Mesenteric fat pad (tissue), 1 donor: ENCODE measurements at regions not wholly inside any gene's neighbourhood (a gene's known extent, or its start where the extent isn't known, plus 50 kb on each side); places are given as distances from the start of the nearest gene placed in this dataset.
"Not testable (repeated sequence)": the region's sequence is repeated elsewhere in the genome, so short reads cannot be mapped to it uniquely, and the experiment has no call there.

Experiments
- DNase-seq: peaks from one replicate; pipeline ENCODE4 v3.0.0-alpha.2; 2020; ENCODE audit warnings: low spot score
- donor health status: DM: yes; HTN: yes; CAD: no.

DNA sequence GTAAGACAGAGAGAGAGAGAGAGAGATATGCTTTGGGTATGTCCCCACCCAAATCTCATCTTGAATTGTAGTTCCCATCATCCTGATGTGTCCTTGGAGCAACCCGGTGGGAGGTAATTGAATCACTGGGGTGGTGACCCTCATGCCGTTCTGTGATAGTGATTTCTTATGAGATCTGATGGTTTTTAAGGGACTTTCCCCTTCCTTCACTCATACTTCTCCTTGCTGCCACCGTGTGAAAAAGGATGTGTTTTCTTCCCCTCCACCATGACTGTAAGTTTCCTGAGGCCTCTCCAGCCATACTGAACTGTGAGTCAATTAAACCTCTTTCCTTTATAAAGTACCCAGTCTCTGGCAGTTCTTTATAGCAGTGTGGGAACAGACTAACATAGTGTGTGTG is 60.3 kb downstream of the EOMES start:
- no peak for DNase-seq

DNA sequence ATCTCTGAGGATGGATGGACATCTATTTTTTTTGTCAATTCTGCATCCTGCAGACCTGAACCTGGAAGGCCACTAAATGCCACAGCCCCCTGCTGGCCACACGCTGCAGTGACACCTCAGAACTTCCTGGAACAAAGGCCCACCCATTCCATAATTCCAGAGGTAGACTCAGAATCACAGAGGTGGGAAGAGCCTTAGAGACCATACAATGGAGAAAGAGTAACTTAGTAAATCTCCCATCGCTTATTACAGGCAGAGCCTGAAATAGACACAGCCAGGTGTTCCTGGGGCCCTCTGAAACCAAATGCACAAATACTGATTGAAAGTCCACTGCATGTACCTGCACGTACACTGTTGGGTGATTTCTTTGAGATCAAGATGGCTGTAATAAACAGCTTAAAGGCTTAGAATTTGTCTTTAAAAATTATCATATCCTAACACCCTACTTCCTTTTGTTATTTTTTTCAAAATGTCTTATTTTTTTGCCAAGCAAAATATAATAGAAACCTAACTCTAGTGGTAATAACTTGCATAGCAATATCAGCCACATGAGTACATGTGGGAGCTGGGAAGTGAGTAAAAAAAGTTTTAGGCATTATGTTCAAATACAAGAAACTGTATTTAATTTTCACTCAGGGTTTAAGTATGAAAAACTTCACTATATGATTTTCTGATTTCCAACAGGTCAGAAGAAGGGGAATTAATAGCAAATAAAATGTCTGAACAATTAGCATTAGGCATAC is 62.7 kb downstream of the EOMES start:
- DNase-seq = no peak

DNA sequence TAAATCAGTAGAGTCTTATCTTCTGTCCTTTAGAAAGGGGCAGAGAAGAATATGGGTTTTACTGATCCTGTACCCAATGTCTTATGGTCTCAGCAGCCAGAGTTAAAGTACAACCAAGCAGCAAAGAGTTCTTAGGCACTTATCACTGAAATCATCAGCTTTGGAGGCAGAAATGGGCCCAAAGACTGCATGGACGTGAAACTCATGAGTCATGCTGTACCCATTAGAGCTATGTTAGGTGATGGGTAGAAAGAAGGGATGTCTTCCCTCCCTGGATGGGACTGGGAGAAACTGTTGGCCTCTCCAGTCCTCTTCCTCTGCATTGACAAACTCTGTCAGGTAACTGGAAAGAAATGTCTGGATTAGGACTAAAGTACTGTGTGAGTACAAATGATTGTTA is 63.4 kb downstream of the EOMES start:
- DNase-seq = no peak

DNA sequence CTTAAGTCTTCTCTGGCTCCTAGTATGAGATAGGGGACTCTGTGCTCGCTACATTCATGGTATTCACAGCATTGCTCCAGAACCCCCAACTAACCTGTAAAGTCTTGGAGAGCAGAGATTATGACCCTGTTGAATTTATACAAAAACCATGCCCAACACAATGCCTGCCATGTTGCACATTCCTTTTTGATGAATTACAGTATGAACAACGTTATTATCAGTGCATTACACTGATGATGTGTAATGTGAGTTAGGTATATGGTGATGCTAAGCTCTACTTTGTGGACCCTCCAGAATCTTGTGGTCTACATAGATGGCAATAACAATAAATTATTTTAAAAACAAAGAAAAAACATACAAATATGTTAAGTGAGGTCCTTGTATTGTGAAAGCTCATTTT is 64.3 kb downstream of the EOMES start:
- DNase-seq = no peak

DNA sequence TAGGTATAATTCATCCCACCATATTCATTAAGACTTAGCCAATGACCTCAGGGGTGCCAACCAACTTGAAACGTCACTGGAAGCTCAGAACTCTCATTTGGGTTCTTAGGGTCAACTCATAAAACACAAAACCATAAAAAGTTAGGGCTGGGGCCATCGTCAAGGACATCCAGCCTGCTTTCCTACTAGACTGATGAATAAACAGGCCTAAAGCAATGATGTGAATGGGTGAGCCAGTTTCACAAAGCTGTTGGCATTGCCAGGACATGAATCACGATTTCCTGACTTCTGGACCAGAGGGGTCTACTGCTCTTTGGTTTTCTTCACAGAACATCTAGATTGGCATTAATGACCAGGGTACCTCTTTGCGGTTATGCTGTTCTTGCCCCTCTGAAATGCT is 64.7 kb downstream of the EOMES start:
- DNase-seq = no peak

DNA sequence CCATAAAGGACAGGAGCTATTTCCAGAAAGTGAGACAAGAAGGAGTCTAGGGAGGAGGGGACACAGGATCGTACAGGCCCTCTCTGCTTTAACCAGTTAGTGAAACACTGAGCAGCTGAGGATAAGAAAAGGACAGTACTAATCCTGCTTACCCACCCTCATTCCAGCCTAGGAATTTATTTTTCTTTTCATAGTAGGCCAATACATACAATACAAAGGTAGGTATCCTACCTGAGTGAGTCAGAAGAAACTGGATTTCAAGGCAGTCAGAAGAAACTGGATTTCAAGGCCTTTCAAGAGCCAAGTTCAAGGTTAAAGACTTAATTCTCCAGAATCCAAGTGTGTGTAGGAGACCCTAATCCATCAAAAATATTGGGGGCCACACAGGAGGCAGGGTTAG is 65.3 kb downstream of the EOMES start:
- no peak for DNase-seq

DNA sequence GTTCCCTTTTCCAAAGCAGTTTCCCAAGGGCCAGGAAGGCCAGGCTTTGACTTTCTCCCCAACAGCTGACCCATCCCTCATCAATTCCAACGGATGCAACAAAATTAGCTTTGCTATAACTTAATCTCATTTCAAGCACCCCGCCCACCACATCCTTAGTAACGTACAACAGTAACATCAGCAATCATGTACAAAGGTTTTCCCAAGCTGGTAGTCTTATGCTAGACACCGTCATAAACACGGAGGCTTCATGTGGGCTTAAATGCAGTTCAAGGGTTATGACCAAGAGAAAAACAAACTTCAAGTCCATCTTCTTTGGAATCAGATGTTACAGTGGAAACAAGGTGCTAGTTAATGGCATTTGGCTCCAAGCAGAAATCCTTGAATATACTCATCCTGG is 66.6 kb downstream of the EOMES start:
- DNase-seq = no peak

DNA sequence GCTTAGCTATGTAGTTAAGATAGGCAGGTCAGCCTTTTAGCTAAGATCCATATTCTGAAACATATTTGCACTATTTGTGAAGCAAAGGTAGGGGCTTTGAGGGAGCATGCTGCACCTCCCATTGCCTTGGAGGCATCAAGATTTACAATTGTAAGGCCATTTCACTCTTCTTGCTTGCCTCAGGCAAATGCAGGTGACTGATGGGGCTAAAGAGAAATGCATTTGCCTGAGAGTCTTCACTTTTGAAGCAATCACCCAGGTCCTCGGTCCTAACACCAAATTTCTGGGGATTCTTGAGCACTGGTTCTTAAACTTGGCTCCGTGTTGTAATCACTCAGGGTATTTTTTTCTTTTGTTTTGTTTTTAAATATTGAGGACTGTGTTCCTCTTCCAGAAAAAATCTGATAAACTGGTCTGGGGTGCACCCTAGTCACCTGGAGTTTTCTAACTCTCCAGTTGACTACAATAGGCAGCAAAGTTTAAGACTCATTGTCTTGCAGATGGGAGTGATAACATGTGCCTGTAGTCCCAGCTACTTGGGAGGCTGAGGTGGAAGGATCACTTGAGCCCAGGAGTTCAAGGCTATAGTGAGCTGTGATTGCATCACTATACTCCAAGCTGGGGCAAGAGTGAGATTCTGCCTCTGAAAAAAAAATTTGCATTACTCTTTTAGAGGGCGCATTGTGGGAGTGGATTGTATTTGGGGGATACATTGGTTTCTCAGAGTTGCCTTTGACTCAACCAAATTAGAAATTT is 68.1 kb downstream of the EOMES start:
- DNase-seq = no peak

DNA sequence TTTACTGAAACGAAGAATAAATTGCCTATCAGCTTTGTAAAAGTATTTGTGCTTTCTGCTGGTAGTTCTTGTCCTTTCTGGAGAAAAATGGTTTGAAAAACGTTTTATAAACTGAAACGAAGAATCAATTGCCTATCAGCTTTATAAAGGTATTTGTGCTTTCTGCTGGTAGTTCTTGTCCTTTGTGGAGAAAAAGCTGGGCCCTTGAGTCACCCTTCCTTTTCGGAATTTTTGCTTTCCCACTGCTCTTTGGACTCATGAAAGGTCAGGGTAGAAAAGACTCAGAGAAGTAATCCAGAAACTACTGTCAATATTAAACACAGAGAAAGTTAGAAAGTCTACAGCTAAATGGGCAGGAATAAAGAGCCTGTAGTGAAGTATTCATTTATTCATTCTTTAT is 72.8 kb downstream of the EOMES start:
- no peak for DNase-seq

DNA sequence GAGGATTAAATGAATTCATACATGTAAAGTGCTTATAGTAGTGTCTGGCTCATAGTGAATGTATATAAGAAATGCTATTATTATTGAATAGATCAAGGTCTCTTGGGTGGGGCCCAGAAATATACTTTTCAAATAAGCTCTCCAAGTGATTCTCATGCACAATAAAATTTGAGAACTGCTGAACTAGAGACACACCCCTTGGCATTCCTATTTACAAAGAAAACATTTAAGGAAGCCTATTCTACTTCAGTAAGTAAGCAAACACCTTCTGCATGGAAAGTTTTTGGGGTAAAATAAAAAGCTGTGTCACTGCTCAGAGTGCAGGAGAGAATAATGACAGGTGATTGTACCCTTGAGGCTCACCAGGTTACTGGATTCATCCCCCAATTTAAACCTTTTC is 75.2 kb downstream of the EOMES start:
- no peak for DNase-seq

DNA sequence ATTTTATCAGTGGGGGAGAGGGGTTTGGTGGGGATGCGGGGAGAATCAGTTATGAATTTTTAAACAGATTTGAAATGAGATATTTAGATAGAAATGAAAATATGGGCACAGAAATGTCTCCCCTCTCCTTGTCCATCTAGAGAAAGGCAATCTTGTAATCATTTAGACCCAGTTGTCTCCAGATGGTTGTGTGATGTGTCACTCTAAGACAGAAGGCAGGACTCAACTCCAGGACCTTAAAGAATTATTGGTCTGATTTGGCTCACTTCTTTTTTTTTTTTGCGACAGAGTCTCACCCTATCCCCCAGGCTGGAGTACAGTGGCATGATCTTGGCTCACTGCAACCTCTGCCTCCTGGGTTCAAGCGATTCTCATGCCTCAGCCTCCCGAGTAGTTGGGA is 77.2 kb downstream of the EOMES start:
- DNase-seq = no peak

DNA sequence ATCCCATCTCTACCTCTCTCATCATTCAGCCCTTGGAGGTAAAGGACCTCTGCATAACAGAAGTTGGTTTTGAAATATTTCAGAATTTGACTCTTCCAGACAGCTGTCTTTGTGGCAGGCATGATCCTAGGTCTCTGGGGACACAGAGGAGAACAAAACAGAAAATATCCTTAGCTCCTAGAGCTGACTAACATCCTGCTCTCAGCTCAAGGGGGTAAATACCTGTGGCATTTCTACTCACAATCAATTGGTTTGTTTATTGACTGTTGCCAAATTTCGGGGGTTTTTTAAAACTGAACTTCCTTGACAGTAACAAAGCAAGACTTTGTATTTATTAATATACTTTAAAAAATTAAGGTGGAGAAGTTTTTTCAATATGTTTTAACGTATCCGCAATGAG is 78.8 kb downstream of the EOMES start:
- no peak for DNase-seq

DNA sequence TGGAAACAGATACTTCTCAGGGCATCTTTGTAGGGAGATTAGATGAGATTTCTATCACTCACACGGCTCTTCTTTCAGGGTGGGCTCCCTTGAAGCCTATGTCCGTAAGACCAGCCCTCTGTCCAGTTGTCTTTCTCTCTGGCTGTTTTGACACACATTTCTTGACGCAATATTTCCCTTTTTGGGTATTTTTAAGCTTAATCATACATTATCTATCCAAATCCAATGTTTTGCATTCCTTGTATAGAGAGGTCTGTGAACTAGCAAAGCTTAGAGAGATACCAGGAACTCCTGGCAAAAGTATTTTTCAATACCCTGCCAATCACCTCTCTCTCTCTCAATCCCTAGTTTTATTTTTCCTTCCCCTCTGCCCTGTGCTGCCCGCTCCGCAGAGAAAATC is 79.3 kb downstream of the EOMES start:
- DNase-seq = no peak

DNA sequence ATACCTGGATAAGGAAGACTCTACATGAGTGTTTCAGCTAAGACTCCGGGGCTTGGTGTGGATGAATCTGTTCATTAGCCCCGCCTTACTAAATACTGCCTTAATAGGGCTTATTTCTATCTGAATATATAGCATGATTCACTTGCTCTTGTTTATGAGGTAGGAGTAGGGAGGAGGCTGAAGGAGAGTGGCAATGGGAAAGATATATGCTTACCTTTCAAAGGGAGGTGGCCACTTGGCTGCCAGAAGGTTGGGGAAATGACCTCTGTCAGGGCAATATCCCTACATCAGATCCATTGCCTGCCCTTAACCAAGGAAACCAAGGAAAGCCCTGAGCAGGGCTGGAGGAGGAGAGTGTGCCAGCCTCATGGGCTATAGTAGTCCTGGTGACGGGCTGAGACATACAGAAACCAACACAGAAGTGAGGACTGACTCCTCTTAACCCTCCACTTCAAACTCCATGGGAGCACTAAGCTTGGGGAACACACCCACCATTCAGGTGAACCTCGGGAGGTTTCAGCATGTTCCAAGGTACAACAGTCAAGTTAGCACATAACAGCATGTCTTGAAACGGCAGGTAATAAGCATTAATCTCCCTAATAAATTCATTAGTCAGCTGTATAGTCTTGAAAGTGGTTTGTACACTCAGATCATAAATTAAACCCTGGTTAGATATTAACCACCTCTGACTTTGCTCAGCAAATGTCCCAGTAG is 80.1 kb downstream of the EOMES start:
- no peak for DNase-seq

DNA sequence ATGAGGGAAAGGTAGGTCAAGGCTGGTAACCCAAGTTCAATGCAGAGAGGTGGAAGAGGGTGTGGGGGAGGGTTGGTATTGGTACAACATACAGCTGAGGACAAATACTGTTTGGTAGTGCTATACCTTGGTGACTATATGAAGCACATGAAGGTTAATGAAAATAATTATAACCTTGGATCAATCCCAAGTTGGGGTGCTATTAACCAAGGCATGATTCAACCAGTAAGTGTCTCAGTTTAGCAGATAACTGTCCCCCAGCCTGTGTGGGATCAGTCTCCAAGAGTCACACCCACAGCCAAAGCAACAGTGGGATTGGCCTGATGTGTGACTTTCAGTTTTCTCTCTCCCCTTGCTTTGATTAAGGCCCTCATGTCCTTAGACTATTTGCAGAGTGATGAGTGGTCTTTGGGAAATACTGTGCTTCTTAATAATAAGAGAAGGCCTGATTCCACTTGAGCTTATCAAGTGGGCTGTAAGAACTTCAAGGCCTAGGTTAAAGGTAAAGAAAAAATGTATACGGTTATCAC is 80.8 kb downstream of the EOMES start:
- no peak for DNase-seq

DNA sequence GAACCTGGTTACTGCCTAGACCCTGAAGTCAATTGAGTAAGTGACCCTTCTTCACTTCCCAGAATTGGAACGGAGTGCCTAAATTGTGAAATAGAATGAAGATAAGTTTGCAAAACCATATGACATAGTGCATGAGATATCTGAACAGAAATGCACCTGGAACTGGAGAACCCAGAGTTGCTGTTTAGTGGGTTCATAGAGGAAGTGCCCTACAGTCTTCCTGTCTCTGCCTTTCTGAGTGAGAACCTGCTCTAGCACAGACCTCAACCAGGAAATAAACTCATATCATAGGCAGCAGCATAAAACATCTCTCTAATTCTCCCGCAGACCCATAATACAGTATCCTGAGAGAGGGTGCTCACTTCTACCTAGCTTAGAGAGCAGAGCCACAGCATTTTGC is 82.9 kb downstream of the EOMES start:
- no peak for DNase-seq

DNA sequence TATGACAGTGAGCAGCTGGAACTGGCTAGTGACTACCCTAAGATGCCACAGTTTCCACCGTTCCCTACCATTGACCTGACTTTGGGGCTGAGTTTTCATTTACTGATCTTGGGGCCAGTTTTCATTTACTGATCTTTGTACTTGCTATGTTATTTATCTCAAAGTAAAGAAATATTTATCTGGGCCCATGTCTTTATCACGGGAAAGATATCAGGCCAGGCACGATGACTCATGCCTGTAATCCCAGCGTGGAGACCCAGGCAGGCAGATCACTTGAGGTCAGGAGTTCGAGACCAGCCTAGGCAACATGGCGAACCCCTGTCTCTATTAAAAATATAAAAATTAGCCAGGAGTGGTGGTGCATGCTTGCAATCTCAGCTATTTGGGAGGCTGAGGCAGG is 83.5 kb downstream of the EOMES start:
- DNase-seq = no peak

DNA sequence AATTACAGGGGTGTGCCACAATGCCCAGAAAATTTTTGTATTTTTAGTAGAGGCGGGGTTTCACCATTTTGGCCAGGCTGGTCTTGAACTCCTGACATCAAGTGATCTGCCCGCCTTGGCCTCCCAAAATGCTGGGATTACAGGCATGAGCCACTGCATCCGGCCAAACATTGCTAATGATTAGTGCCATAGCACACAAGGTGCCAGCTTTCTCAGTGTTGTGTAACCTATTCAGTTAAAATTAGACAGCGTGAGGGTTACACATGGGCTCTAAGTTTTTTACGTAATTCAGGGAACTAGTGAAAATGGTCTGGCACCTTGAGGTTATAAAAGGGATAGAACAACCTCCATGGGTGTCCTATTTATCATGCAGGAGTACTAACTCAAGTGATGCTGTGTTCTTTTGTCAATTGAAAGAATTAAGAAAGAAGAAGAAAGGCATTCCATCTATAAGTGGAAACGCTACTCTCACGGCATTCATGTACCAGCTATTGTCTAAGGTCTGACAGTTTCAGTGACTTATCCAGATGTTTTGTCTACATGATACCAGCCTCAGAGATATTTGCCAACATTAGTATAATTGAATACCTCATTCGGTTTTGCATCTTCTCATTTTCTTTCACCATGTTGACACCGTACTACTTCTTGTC is 84.7 kb downstream of the EOMES start:
- no peak for DNase-seq

DNA sequence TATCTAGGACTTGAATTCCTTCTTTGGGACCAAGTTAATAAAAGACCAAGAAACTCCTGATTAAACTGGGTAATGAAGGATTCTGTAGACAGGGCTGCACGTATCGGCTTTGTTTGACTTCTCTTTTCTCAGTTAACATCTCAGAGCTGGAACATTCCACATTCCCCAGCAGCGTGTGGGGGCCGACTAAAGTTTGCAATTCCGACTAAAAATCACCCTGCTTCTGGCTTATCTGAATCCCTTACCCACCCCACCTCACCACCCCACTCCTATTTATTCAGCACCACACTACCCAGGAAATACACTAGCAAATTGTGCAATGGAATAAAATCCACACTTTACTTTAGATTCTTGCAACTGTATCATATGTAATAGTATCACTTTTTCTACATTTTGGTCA is 87.1 kb downstream of the EOMES start:
- not testable (repeated sequence) for DNase-seq

DNA sequence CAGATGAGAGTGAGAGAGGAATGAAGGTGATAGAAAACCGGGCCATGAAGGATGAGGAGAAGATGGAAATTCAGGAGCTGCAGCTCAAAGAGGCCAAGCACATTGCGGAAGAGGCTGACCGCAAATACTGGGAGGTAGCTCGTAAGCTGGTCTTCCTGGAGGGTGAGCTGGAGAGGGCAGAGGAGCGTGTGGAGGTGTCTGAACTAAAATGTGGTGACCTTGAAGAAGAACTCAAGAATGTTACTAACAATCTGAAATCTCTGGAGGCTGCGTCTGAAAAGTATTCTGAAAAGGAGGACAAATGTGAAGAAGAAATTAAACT is 88.9 kb downstream of the EOMES start:
- no peak for DNase-seq

DNA sequence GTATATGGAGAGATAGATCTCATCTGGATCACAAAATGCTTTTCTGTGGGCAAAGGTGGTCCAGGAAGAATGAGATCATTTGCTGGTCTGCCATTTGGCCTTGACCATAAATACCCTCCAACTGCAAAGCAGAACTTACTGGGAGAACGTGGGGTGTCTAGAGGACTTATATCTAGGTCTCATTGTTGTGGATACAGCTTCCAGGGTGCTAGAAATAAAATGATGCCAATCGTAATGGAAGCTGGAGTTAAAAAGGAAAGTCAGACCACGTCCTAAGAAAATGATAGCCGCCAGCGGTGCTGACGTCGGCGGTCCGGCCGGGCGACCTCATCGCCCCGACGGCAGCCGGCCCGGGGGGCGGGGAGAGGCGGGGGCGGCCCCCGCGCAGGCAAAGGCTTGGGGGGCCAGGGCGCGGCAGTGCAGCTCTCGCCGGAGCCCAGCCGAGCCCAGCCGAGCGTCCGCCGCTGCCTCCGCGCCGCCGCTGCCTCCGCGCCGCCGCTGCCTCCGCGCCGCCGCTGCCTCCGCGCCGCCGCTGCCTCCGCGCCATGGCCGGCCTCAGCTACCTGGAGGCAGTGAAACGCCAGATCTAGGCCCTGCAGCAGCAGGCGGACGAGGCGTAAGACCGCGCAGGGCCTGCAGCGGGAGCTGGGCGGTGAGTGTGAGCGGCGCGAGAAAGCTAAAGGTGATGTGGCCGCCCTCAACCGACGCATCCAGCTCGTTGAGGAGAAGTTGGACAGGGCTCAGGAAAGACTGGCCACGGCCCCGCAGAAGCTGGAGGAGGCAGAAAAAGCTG is 89.5 kb downstream of the EOMES start:
- DNase-seq = no peak
